Left forelimb (tissue), 1 donor: ENCODE measurements at regions not wholly inside any gene's neighbourhood (a gene's known extent, or its start where the extent isn't known, plus 50 kb on each side); places are given as distances from the start of the nearest gene placed in this dataset.
A peak's percentile ranks its signal among the peaks of the same experiment; 100 is the strongest.

Experiments used
- DNase-seq: peaks from one replicate; pipeline ENCODE4 v3.0.0-alpha.2; 2018; ENCODE audit warnings: low spot score

GRCh38 chr9:1429297-1429696 lies 379.1 kb downstream of the DMRT2 start:
- peak; percentile 72 for DNase-seq

- DNase-seq = no peak
These were observed 381.3 kb downstream of the DMRT2 start for GRCh38 chr9:1431461-1431860.

- no peak for DNase-seq
These were observed 384.1 kb downstream of the DMRT2 start for GRCh38 chr9:1434052-1434767.

- no peak for DNase-seq
These were observed 384.7 kb downstream of the DMRT2 start for GRCh38 chr9:1434811-1435210.

GRCh38 chr9:1440256-1440655 lies 390.1 kb downstream of the DMRT2 start:
- DNase-seq = no peak

- no peak for DNase-seq
These were observed 391.9 kb downstream of the DMRT2 start for GRCh38 chr9:1442105-1442504.

- no peak for DNase-seq
These were observed 393.3 kb downstream of the DMRT2 start for GRCh38 chr9:1443450-1443849.

GRCh38 chr9:1446671-1447070 lies 396.5 kb downstream of the DMRT2 start:
- DNase-seq = no peak

GRCh38 chr9:1453636-1454035 lies 403.5 kb downstream of the DMRT2 start:
- no peak for DNase-seq

- no peak for DNase-seq
These were observed 404.1 kb downstream of the DMRT2 start for GRCh38 chr9:1454211-1454610.

- DNase-seq = no peak
These were observed 404.6 kb downstream of the DMRT2 start for GRCh38 chr9:1454616-1455347.

- no peak for DNase-seq
These were observed 405.6 kb downstream of the DMRT2 start for GRCh38 chr9:1455766-1456165.

- no peak for DNase-seq
These were observed 406.3 kb downstream of the DMRT2 start for GRCh38 chr9:1456301-1457024.

- DNase-seq = no peak
These were observed 407.3 kb downstream of the DMRT2 start for GRCh38 chr9:1457460-1457859.

GRCh38 chr9:1458503-1458902 lies 408.3 kb downstream of the DMRT2 start:
- no peak for DNase-seq

- no peak for DNase-seq
These were observed 410.1 kb downstream of the DMRT2 start for GRCh38 chr9:1460143-1460769.

- no peak for DNase-seq
These were observed 411.7 kb downstream of the DMRT2 start for GRCh38 chr9:1461812-1462211.

GRCh38 chr9:1462626-1463308 lies 412.6 kb downstream of the DMRT2 start:
- DNase-seq = no peak

- DNase-seq = no peak
These were observed 419.8 kb downstream of the DMRT2 start for GRCh38 chr9:1469996-1470395.

GRCh38 chr9:1473956-1474634 lies 423.9 kb downstream of the DMRT2 start:
- no peak for DNase-seq

- no peak for DNase-seq
These were observed 424.5 kb downstream of the DMRT2 start for GRCh38 chr9:1474671-1475070.
